GM23248 (cell line): ENCODE measurements at regions not wholly inside any gene's neighbourhood (a gene's known extent, or its start where the extent isn't known, plus 50 kb on each side); places are given as distances from the start of the nearest gene placed in this dataset.

ENCODE experiments used
- DNase-seq: peaks from one replicate; pipeline ENCODE4 v3.0.0-alpha.2; 2015
- H2AFZ ChIP-seq: fragments of 200-600 bp; sonication (generic); 2 replicates; pipeline ENCODE4 v1.6.1; 2016; ENCODE audit warnings: antibody characterized with exemption
- H3F3A ChIP-seq: fragments of 200-600 bp; sonication (generic); 2 replicates; pipeline ENCODE4 v1.6.1; 2016; ENCODE audit warnings: mild to moderate bottlenecking, antibody characterized with exemption, mixed run types; ENCODE audit not compliant: insufficient read depth
- H3K27ac ChIP-seq: fragments of 200-600 bp; sonication (generic); 2 replicates; pipeline ENCODE4 v1.5.1; 2016; ENCODE audit warnings: mild to moderate bottlenecking
- H3K27me3 ChIP-seq: fragments of 200-600 bp; sonication (generic); replicated peaks from 2 replicates; pipeline ENCODE4 v1.6.1; 2016; ENCODE audit warnings: mild to moderate bottlenecking; ENCODE audit not compliant: insufficient read depth
- H3K36me3 ChIP-seq: fragments of 200-600 bp; sonication (generic); 2 replicates; pipeline ENCODE4 v1.6.1; 2016; ENCODE audit warnings: low read depth, mild to moderate bottlenecking
- H3K4me1 ChIP-seq: fragments of 200-600 bp; sonication (generic); 2 replicates; pipeline ENCODE4 v1.6.1; 2016; ENCODE audit warnings: mild to moderate bottlenecking; ENCODE audit not compliant: insufficient read depth
- H3K4me2 ChIP-seq: fragments of 200-600 bp; sonication (generic); one replicate; pipeline ENCODE4 v1.6.1; 2016; ENCODE audit warnings: mild to moderate bottlenecking; ENCODE audit not compliant: unreplicated experiment
- H3K4me3 ChIP-seq: fragments of 200-600 bp; sonication (generic); 2 replicates; pipeline ENCODE4 v1.5.1; 2016; ENCODE audit warnings: mild to moderate bottlenecking
- H3K79me2 ChIP-seq: fragments of 200-600 bp; sonication (generic); 2 replicates; pipeline ENCODE4 v1.6.1; 2016; ENCODE audit warnings: mild to moderate bottlenecking; ENCODE audit not compliant: insufficient read depth
- H3K9ac ChIP-seq: fragments of 200-600 bp; sonication (generic); 2 replicates; pipeline ENCODE4 v1.6.1; 2016; ENCODE audit warnings: mild to moderate bottlenecking
- H3K9me2 ChIP-seq: fragments of 200-600 bp; sonication (generic); 2 replicates; pipeline ENCODE4 v1.6.1; 2016; ENCODE audit warnings: mixed run types, mild to moderate bottlenecking, moderate library complexity; ENCODE audit not compliant: insufficient read depth
- H3K9me3 ChIP-seq: fragments of 200-600 bp; sonication (generic); one replicate; pipeline ENCODE4 v1.6.1; 2017; ENCODE audit warnings: low read depth
- H4K20me1 ChIP-seq: fragments of 200-600 bp; sonication (generic); 2 replicates; pipeline ENCODE4 v1.6.0; 2016; ENCODE audit not compliant: insufficient read depth
- EZH2 ChIP-seq: fragments of 200-600 bp; sonication (generic); IDR thresholded peaks from 2 replicates; pipeline ENCODE4 v1.6.1; 2018; ENCODE audit warnings: antibody characterized with exemption, mild to moderate bottlenecking; ENCODE audit not compliant: insufficient read depth, poor library complexity, severe bottlenecking
- EZH2phosphoT487 ChIP-seq: fragments of 200-600 bp; sonication (generic); IDR thresholded peaks from 2 replicates; pipeline ENCODE4 v1.6.1; 2018; ENCODE audit warnings: antibody characterized with exemption, moderate library complexity, mild to moderate bottlenecking, low read depth; ENCODE audit not compliant: insufficient read depth
- WGBS, 2 experiments: methylation state at CpG; one replicate each; pipeline ENCODE4 v1.1.6; 2015 to 2017; ENCODE audit warnings: low lambda C conversion rate in 2 of 2, low coverage in 1 of 2; ENCODE audit errors: missing lambda C conversion rate in 2 of 2; 5-methylcytosine and 5-hydroxymethylcytosine counted together
- in situ Hi-C: fragments of 300-500 bp; cut with MboI; formaldehyde crosslinking; loops from 2 replicates; pipeline ENCODE4 v1.15.0; 2020

DNA sequence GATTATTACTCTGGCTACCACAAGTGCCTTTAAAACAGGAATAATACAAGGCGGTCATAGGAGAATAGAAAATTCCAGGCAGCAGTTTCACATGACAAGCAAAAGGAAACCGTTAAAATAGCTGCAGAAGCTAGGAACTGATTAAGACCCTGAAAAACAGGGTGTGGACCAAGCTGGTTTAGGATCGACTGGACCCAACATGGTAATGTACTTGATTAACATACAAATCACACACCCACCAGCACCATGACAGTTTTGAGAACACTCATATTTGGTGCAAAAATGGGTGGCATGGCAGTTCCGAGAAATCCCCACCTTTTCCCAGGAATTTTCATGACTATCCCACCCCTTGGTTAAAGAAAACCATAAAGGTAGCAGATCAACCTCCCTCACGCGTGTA is 51.9 kb upstream of the TMEM163 start:
- Histone ChIP-seq H3K9me2 (no peaks in the 10 kb centered on the region), H2AFZ (no peak overlapping the region), H3K9ac (no peak overlapping the region), H3K4me3 (no peak overlapping the region), H3F3A (no peaks in the 10 kb centered on the region), H4K20me1 (no peaks in the 10 kb centered on the region), H3K79me2 (no peaks in the 10 kb centered on the region), H3K4me2 (no peak overlapping the region), H3K4me1 (no peaks in the 10 kb centered on the region), H3K27me3 (no peaks in the 10 kb centered on the region), H3K9me3 (no peaks in the 10 kb centered on the region), H3K36me3 (no peaks in the 10 kb centered on the region), H3K27ac (no peak overlapping the region)
- TF ChIP-seq EZH2: no peak
- no peak for TF ChIP-seq EZH2phosphoT487
- WGBS, 2 experiments: 23 to 30% methylated on average over 6 of the region's 6 CpGs
- in situ Hi-C loops: no loop called here
- no peak for DNase-seq

DNA sequence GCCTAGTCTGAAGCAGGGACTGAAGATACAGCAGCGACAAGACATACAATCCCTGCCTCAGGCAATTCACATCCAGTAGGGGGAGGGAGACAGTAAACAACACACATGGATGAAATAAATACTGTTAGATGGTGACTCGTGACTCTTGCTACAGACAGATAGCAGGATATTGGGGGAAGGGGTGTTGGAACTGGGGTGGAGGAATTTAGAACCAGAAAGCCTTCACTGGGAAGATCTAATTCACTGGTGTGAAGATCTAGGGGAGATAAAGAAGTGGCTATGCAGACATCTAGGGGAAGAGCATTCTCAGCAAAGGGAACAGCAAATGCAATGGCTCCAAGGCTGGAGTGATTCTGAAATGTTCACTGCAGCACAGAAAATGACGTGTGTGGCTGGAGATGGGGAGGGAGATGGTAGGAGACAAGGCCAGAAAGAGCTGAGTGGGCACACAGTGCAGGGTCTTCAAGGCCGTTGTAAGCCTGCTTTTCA is 52.6 kb upstream of the TMEM163 start:
- in situ Hi-C loops: no loop called here

DNA sequence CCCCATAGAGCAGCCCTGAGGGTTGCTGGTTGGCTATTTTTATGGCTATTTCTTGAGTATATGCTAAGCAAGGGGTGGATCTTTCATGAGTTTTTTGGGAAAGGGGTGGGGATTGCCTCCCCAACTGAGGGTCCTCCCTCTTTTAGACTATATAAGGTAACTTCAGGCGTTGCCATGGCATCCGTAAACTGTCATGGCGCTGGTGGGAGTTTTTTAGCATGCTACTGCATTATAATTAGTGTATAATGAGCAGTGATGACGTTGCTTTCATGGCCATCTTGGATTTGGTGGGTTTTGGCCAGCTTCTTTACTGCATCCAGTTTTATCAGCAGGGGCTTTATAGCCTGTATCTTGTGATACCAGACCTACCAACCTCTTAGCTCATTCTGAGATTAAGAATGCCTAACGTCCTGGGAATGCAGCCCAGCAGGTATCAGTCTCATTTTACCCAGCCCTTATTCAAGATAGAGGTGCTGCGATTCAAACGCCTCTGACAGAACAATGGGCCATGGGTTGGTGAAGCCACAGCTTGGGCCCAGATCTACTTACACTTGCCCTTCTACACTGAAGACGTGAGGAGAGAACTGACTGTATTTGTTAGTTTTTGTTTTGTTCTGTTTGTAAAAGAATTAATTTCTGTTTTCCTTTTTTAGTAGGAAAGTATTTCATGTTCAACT is 53.8 kb upstream of the TMEM163 start:
- in situ Hi-C loops: no loop called here
- DNase-seq: no peak
- 23 to 31% methylated on average over 8 of the region's 8 CpGs for WGBS, 2 experiments

More for the DNA sequence above, 52.6 kb upstream of the TMEM163 start:
- 5% methylated on average over 4 of the region's 4 CpGs for WGBS, 2 experiments
- Histone ChIP-seq H3K9ac (no peak overlapping the region), H4K20me1 (no peaks in the 10 kb centered on the region), H3K4me2 (no peak overlapping the region), H3K27me3 (no peaks in the 10 kb centered on the region), H3K79me2 (no peaks in the 10 kb centered on the region), H3F3A (no peaks in the 10 kb centered on the region), H3K4me1 (no peaks in the 10 kb centered on the region), H3K4me3 (no peak overlapping the region), H3K27ac (no peak overlapping the region), H3K9me3 (no peaks in the 10 kb centered on the region), H2AFZ (no peak overlapping the region), H3K36me3 (no peaks in the 10 kb centered on the region), H3K9me2 (no peaks in the 10 kb centered on the region)
- DNase-seq: no peak
- TF ChIP-seq EZH2phosphoT487 (no peak), EZH2 (no peak)

DNA sequence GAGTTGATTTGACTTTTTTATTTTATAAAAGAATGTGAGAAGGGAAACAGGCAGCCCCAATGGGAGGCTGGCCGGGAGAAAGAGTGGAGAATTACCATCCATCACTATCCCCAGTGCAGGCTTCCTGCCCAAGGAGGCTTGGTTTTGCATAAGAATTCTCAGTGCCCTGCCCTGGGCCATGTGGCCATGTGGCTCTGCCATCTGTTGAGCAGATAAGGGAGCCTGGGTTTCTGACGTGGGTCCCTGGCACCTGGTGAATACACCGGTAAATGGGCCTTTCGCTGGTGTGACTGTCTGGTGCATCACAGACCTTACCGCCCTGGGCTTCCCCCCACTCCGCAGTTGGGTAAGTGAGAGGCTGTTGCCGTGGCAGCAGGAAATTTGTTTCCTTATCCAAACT is 54.5 kb upstream of the TMEM163 start:
- Histone ChIP-seq H3K27ac (no peak overlapping the region), H3K9me2 (no peaks in the 10 kb centered on the region), H3K4me3 (no peak overlapping the region), H3K27me3 (no peaks in the 10 kb centered on the region), H3K36me3 (no peaks in the 10 kb centered on the region), H3K4me1 (no peaks in the 10 kb centered on the region), H2AFZ (no peak overlapping the region), H3F3A (no peaks in the 10 kb centered on the region), H4K20me1 (no peaks in the 10 kb centered on the region), H3K79me2 (no peaks in the 10 kb centered on the region), H3K9ac (no peak overlapping the region), H3K9me3 (no peaks in the 10 kb centered on the region), H3K4me2 (no peak overlapping the region)
- TF ChIP-seq EZH2phosphoT487 (no peak), EZH2 (no peak)
- no peak for DNase-seq
- WGBS, 2 experiments: 12 to 21% methylated on average over 7 of the region's 7 CpGs
- in situ Hi-C loops: no loop called here

More for the DNA sequence above, 53.8 kb upstream of the TMEM163 start:
- Histone ChIP-seq H2AFZ (no peak overlapping the region), H3F3A (no peaks in the 10 kb centered on the region), H3K9me3 (no peaks in the 10 kb centered on the region), H3K79me2 (no peaks in the 10 kb centered on the region), H3K4me2 (no peak overlapping the region), H3K36me3 (no peaks in the 10 kb centered on the region), H3K27me3 (no peaks in the 10 kb centered on the region), H3K9me2 (no peaks in the 10 kb centered on the region), H3K9ac (no peak overlapping the region), H3K4me3 (no peak overlapping the region), H4K20me1 (no peaks in the 10 kb centered on the region), H3K27ac (no peak overlapping the region), H3K4me1 (no peaks in the 10 kb centered on the region)
- TF ChIP-seq EZH2phosphoT487 (no peak), EZH2 (no peak)
